ENCODE measurements at regions not wholly inside any gene's neighbourhood (a gene's known extent, or its start where the extent isn't known, plus 50 kb on each side); places are given as distances from the start of the nearest gene placed in this dataset.

DNA sequence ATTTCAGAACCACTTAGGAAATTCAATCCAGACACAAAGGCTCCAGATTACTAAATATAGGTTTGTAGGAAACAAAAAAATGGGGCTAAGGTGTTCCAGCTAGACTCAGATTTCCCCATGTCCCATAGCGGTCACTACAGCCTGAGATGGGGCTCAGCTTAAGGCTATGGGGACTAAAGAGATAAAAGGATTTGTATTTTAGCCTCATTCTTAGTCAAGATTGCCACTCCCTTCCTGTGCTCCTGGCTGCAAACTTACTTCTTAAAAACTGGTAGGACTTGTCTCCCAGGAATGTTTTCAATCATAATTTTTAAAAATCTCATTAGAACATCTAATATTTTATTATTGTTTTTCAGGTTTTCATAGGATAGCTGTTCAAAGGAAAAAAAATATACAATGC, 253.8 kb upstream of the DAB2 start:
- H3K36me3 ChIP-seq: no peaks in the 10 kb centered on the region
- intact Hi-C loops (cut with DNase I): no loop called here
- no peaks in the 10 kb centered on the region for H3K4me1 ChIP-seq
- DNase-seq (ENCODE audit: low spot score in 2 of 2): no peak
- no peaks in the 10 kb centered on the region for H3K9me3 ChIP-seq
- no peak overlapping the region for H3K4me3 ChIP-seq
- H3K27ac ChIP-seq: no peak overlapping the region
- no peaks in the 10 kb centered on the region for H3K27me3 ChIP-seq
- TF ChIP-seq, protein P1, sequence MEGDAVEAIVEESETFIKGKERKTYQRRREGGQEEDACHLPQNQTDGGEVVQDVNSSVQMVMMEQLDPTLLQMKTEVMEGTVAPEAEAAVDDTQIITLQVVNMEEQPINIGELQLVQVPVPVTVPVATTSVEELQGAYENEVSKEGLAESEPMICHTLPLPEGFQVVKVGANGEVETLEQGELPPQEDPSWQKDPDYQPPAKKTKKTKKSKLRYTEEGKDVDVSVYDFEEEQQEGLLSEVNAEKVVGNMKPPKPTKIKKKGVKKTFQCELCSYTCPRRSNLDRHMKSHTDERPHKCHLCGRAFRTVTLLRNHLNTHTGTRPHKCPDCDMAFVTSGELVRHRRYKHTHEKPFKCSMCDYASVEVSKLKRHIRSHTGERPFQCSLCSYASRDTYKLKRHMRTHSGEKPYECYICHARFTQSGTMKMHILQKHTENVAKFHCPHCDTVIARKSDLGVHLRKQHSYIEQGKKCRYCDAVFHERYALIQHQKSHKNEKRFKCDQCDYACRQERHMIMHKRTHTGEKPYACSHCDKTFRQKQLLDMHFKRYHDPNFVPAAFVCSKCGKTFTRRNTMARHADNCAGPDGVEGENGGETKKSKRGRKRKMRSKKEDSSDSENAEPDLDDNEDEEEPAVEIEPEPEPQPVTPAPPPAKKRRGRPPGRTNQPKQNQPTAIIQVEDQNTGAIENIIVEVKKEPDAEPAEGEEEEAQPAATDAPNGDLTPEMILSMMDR (IDR thresholded peaks at IDR 0.05): no peak

- intact Hi-C loops (cut with DNase I): no loop called here
- Histone ChIP-seq H3K27ac (no peak overlapping the region), H3K36me3 (no peaks in the 10 kb centered on the region), H3K9me3 (no peaks in the 10 kb centered on the region), H3K27me3 (no peaks in the 10 kb centered on the region), H3K4me1 (no peaks in the 10 kb centered on the region), H3K4me3 (no peak overlapping the region)
- TF ChIP-seq, protein P1 (IDR thresholded peaks at IDR 0.05): no peak
- no peak for DNase-seq (ENCODE audit: low spot score in 2 of 2)
Measured at GRCh38 chr5:39675676-39676075, 250.9 kb upstream of the DAB2 start.

DNA sequence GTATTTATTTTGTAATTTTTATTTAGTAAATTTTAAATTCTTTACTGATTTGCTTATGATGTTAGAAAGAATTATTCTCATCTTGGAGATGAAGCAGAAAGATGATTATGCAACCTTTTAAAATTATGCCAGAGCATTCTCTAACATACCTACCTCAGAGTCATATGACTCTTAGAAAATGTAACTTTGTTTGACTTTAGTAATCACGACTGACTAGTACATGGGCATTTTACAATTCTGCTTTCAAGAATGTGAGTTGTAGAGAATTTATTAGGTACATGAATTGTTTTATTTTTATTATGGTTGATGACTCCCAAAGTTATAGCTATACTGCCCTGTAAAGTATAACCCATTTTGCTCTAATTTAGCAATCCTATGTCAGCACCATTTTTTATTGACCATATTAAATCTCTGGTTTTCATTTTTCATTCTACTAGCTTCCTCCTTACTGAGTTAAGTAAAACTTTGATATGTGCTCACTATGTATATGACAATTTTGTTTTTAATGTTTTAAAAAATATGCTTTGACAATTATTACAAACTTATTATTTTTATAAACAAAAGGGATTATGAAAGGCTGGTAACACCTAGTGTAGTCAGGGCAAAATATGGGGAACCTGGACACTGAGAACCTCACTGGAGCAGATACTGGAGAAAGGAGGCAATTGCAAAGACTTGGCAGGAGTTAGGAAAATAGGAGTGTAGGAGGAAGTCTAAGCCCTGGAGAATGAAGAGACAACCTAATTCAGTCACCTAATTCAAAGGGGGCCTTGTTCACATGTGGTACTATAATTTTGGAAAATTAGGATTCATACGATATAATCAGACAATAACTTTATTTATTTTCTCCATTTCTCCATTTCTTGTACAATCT, 249.7 kb upstream of the DAB2 start:
- Histone ChIP-seq H3K27ac (no peak overlapping the region), H3K36me3 (no peaks in the 10 kb centered on the region), H3K27me3 (no peaks in the 10 kb centered on the region), H3K9me3 (no peaks in the 10 kb centered on the region), H3K4me1 (no peaks in the 10 kb centered on the region), H3K4me3 (no peak overlapping the region)
- DNase-seq (ENCODE audit: low spot score in 2 of 2): no peak
- TF ChIP-seq, protein P1 (IDR thresholded peaks at IDR 0.05): no peak
- intact Hi-C loops (cut with DNase I): no loop called here

DNA sequence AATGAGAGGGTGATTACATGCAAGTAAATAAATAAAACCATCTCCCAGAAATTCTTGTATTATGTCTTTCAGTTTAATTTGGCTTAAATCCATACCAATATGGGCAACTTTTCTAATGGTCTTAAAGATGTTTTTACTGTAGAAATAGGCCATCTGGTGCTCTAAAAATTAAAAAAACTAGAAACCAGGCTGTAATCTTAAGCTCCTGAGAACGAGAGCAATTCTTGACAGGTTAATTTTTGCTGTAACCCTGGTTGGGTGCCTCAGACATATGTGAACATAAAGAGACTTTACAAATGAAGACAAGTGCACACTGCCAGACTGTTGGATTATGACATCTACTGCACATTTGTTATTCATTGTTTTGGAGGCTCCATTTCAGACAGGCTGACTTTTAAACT, 246.8 kb upstream of the DAB2 start:
- Histone ChIP-seq H3K9me3 (no peaks in the 10 kb centered on the region), H3K27ac (no peak overlapping the region), H3K4me1 (no peaks in the 10 kb centered on the region), H3K4me3 (no peak overlapping the region), H3K36me3 (no peaks in the 10 kb centered on the region), H3K27me3 (no peaks in the 10 kb centered on the region)
- no peak for DNase-seq (ENCODE audit: low spot score in 2 of 2)
- TF ChIP-seq, protein P1 (IDR thresholded peaks at IDR 0.05): no peak
- intact Hi-C loops (cut with DNase I): no loop called here

DNA sequence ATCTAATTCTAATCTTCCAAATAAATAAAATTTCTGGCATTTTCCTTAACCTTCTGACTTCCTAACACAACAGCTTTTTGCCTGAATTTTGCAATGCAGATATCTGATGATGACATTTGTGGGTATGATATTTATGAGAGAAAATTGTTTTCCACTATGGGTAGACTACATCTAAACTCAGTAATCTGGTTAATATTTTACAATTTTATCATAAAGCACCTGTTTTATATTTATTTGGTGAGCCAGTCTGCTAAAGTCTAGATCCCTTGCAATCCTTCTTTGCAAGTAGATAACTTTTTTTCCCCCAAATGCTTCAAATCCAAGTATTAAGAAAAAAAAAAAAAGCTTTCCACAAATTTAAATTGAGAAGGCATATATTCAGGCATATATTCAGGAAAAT, 246.2 kb upstream of the DAB2 start:
- no peaks in the 10 kb centered on the region for H3K9me3 ChIP-seq
- no peaks in the 10 kb centered on the region for H3K36me3 ChIP-seq
- no peaks in the 10 kb centered on the region for H3K27me3 ChIP-seq
- no peaks in the 10 kb centered on the region for H3K4me1 ChIP-seq
- TF ChIP-seq, protein P1 (IDR thresholded peaks at IDR 0.05): no peak
- no peak overlapping the region for H3K27ac ChIP-seq
- intact Hi-C loops (cut with DNase I): no loop called here
- no peak for DNase-seq (ENCODE audit: low spot score in 2 of 2)
- no peak overlapping the region for H3K4me3 ChIP-seq

Measured in ascending aorta (tissue), 2 donors.